ENCODE measurements at regions not wholly inside any gene's neighbourhood (a gene's known extent, or its start where the extent isn't known, plus 50 kb on each side); places are given as distances from the start of the nearest gene placed in this dataset.

DNA sequence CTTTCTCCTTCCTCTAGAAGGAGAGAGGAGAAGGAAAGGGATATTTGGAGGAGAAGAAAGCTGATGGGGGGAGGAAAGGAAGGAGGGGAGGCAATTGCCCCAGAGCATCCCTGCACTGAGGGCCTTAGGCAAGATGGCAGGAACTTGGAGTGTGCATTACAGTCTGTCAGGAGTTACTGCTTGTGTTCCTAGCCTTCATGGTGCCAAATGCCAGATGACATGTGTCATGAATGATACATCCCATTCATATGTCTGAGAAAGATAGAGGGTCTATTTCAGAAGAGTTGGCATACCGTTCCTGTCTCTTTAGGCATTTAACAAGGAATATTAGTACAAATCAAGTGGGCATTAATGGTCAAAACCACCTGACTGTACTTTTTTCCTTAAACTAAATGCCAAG is 232.1 kb upstream of the NT5C1B start:
- H3K27ac ChIP-seq (ENCODE audit: low read depth in 1 of 2, low read length in 2 of 2): no peak overlapping the region
- CTCF ChIA-PET: no interaction called here
- POLR2A ChIA-PET: no interaction called here

DNA sequence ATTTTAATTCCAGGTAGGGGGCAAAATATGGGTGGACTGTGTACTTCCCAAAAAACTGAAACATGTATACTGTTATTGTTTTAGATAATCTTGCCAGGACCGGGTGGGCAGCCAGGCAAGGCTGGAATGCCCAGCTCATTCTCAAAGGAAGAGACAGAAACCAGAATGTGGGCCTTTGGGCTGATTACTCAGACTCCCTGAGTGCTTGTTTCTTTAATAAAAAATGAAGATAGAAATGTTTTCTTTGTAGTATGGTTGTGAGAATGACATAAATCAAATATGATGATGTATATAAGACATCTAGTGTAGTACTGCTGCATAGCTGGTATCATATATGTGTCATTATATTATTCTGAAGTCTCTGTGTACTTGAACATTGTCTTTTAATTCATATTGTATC is 231.6 kb upstream of the NT5C1B start:
- POLR2A ChIA-PET: no interaction called here
- ATAC-seq (ENCODE audit: poor library complexity) (no peak), DNase-seq (no peak)
- TF ChIP-seq, protein P1, sequence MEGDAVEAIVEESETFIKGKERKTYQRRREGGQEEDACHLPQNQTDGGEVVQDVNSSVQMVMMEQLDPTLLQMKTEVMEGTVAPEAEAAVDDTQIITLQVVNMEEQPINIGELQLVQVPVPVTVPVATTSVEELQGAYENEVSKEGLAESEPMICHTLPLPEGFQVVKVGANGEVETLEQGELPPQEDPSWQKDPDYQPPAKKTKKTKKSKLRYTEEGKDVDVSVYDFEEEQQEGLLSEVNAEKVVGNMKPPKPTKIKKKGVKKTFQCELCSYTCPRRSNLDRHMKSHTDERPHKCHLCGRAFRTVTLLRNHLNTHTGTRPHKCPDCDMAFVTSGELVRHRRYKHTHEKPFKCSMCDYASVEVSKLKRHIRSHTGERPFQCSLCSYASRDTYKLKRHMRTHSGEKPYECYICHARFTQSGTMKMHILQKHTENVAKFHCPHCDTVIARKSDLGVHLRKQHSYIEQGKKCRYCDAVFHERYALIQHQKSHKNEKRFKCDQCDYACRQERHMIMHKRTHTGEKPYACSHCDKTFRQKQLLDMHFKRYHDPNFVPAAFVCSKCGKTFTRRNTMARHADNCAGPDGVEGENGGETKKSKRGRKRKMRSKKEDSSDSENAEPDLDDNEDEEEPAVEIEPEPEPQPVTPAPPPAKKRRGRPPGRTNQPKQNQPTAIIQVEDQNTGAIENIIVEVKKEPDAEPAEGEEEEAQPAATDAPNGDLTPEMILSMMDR (IDR thresholded peaks at IDR 0.05): no peak
- H3K9me3 Mint-ChIP-seq: no peaks in the 10 kb centered on the region
- no peaks in the 10 kb centered on the region for H3K4me1 ChIP-seq (ENCODE audit: insufficient read depth, low read length)
- no peaks in the 10 kb centered on the region for H3K4me1 Mint-ChIP-seq (ENCODE audit: low read depth)
- H3K4me3 ChIP-seq (ENCODE audit: low read length): no peak overlapping the region
- no peaks in the 10 kb centered on the region for H3K36me3 ChIP-seq (ENCODE audit: insufficient read depth, low read length)
- no peak overlapping the region for H3K27ac Mint-ChIP-seq
- H3K36me3 Mint-ChIP-seq (ENCODE audit: low read depth): no peaks in the 10 kb centered on the region
- H3K4me3 Mint-ChIP-seq: no peak overlapping the region
- intact Hi-C loops (cut with DNase I, micrococcal nuclease): no loop called here
- CTCF ChIA-PET: no interaction called here
- H3K9me3 ChIP-seq (ENCODE audit: control insufficient read depth in 1 of 2, insufficient read depth in 1 of 2, low read length in 2 of 2): no peaks in the 10 kb centered on the region
- no peaks in the 10 kb centered on the region for H3K27me3 ChIP-seq (ENCODE audit: control insufficient read depth in 1 of 2, insufficient read depth in 2 of 2, low read length in 2 of 2)
- no peak overlapping the region for H3K27ac ChIP-seq (ENCODE audit: low read depth in 1 of 2, low read length in 2 of 2)
- H3K27me3 Mint-ChIP-seq: no peaks in the 10 kb centered on the region

More for the DNA sequence above, 232.1 kb upstream of the NT5C1B start:
- Mint-ChIP-seq H3K4me1 (ENCODE audit: low read depth) (no peaks in the 10 kb centered on the region), H3K9me3 (no peaks in the 10 kb centered on the region), H3K27me3 (no peaks in the 10 kb centered on the region), H3K27ac (no peak overlapping the region), H3K4me3 (no peak overlapping the region), H3K36me3 (ENCODE audit: low read depth) (no peaks in the 10 kb centered on the region)
- no peak for DNase-seq
- intact Hi-C loops (cut with DNase I, micrococcal nuclease): no loop called here
- no peaks in the 10 kb centered on the region for H3K36me3 ChIP-seq (ENCODE audit: insufficient read depth, low read length)
- H3K9me3 ChIP-seq (ENCODE audit: control insufficient read depth in 1 of 2, insufficient read depth in 1 of 2, low read length in 2 of 2): no peaks in the 10 kb centered on the region
- no peak overlapping the region for H3K4me3 ChIP-seq (ENCODE audit: low read length)
- H3K4me1 ChIP-seq (ENCODE audit: insufficient read depth, low read length): no peaks in the 10 kb centered on the region
- H3K27me3 ChIP-seq (ENCODE audit: control insufficient read depth in 1 of 2, insufficient read depth in 2 of 2, low read length in 2 of 2): no peaks in the 10 kb centered on the region
- TF ChIP-seq, protein P1 (IDR thresholded peaks at IDR 0.05): no peak
- ATAC-seq (ENCODE audit: poor library complexity): no peak

DNA sequence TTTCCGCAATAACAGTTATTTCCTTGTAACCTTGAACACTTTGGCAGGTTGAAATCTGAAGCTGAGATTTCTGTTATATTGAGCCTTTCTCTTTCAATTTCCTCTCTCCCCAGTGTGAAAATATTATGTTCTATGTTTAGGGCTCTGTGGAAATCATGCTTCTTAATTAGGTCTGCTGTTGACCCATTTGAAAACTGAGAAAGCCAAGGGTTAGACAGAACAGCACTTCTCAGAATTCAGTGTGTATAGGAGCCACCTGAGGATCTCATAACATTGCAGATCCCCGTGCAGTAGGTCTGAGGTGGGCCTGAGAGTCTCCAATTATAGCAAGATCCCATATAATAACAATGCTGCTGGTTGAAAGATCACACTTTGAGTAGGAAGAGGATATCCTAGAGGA is 230.2 kb upstream of the NT5C1B start:
- H3K4me1 Mint-ChIP-seq (ENCODE audit: low read depth): no peaks in the 10 kb centered on the region

More for the DNA sequence above, 230.2 kb upstream of the NT5C1B start:
- H3K27ac Mint-ChIP-seq: no peak overlapping the region
- H3K9me3 ChIP-seq (ENCODE audit: control insufficient read depth in 1 of 2, insufficient read depth in 1 of 2, low read length in 2 of 2): no peaks in the 10 kb centered on the region
- H3K27ac ChIP-seq (ENCODE audit: low read depth in 1 of 2, low read length in 2 of 2): no peak overlapping the region
- intact Hi-C loops (cut with DNase I, micrococcal nuclease): no loop called here
- no peaks in the 10 kb centered on the region for H3K27me3 ChIP-seq (ENCODE audit: control insufficient read depth in 1 of 2, insufficient read depth in 2 of 2, low read length in 2 of 2)
- no peaks in the 10 kb centered on the region for H3K36me3 Mint-ChIP-seq (ENCODE audit: low read depth)
- TF ChIP-seq, protein P1 (IDR thresholded peaks at IDR 0.05): no peak
- H3K27me3 Mint-ChIP-seq: no peaks in the 10 kb centered on the region
- no peaks in the 10 kb centered on the region for H3K36me3 ChIP-seq (ENCODE audit: insufficient read depth, low read length)
- ATAC-seq (ENCODE audit: poor library complexity): no peak
- H3K4me3 Mint-ChIP-seq: no peak overlapping the region
- ChIA-PET POLR2A (no interaction called here), CTCF (no interaction called here)
- H3K9me3 Mint-ChIP-seq: no peaks in the 10 kb centered on the region
- no peaks in the 10 kb centered on the region for H3K4me1 ChIP-seq (ENCODE audit: insufficient read depth, low read length)
- no peak overlapping the region for H3K4me3 ChIP-seq (ENCODE audit: low read length)
- DNase-seq: no peak
